ENCODE measurements at regions not wholly inside any gene's neighbourhood (a gene's known extent, or its start where the extent isn't known, plus 50 kb on each side); places are given as distances from the start of the nearest gene placed in this dataset.
A peak's percentile ranks its signal among the peaks of the same experiment; 100 is the strongest.
"Not testable (repeated sequence)": the region's sequence is repeated elsewhere in the genome, so short reads cannot be mapped to it uniquely, and the experiment has no call there.

DNA sequence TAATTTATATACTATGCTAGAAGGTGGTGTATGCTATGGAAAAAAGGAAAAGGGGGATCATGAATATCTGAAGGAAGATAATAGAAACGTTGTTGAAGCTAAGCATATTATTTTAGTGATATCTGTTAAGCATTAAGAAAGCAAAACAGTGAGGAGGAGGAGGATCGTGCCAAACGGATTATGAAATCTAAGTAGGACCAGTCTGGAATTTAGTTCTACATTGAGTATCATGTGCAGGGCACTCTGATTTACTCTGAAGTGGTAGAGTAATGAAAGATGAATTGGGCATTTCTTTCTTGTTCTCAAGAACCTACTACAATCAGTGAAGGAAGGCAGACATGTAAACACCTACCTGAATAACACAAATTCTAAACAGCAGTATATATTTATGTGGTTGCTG, 195.3 kb downstream of the CYB561 start:
- no peak for DNase-seq (ENCODE audit: low spot score)

GRCh38 chr17:63258785-63259184, 187.3 kb downstream of the CYB561 start:
- no peak for DNase-seq (ENCODE audit: low spot score)

DNA sequence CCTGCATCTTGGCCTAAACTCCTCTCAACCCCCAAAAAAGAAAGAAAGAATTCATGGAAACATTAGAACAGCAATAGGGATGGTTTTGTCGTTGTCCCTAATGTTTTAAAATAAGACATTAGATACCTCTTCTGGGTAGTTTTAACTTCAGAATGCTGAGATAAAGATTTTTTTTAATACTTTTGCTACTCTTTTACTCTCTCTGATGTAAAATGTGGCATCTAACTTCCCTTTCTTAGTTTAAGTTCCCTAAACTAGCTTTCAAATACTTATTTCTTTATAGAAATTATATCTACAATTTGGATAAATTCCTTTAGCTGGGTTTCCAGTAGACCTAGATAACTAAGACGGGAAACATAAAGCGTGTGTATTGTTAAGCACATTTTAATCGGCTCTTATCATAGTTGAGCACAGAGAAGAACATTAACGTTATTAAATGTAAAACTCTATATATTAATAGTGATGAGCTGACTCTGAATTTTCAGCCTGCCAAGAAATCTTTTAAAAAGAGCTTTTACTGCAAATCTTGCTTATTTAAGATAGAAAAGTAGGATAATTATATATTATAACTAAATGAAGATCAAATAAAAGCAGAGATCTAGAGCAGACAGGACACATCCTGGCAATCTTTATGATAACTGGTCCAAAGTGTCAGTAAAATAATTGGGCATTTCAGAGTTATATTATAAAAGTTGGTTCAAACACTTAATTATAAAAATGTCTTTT, 183.2 kb downstream of the CYB561 start:
- no peak for DNase-seq (ENCODE audit: low spot score)

DNA sequence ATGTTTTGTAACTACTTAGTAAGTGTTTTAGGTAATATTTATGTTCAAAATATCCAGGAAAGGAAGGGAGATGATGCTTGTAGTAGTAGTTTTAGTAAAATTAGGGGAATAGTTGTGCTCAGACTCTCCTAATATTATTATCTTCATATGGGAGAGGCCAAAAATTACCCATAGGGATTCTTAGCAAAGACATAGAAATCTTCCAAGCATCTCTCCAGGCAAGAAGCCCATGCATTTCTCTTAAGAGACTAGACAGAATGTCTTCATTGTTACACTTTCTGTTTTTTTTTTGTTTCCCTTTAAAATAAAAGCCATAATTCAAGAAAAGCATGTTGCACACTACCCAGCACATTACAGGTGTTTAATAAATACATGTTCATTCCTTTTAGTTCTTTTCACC, 180.6 kb downstream of the CYB561 start:
- no peak for DNase-seq (ENCODE audit: low spot score)

DNA sequence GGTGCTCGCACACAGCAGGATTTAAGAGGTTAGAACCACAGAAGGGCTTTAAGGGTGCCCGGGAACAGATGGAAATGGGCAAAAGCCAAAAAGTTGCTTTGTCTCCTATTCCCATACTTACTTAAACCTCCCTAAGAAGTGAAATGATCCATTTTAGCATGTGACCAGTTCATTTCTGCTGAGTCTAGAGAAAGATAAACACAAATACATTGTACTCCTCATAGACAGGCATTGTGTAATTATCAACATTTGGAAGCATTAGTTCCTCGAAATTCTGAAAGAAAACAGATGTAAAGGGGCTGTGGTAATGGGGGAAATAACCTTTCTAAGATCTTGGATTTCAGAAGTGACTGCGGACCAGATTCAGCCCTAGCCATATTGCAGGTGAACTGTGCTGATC, 178.3 kb downstream of the CYB561 start:
- DNase-seq (ENCODE audit: low spot score) = no peak

- no peak for DNase-seq (ENCODE audit: low spot score)
Measured at GRCh38 chr17:63268827-63269226, 177.3 kb downstream of the CYB561 start.

DNA sequence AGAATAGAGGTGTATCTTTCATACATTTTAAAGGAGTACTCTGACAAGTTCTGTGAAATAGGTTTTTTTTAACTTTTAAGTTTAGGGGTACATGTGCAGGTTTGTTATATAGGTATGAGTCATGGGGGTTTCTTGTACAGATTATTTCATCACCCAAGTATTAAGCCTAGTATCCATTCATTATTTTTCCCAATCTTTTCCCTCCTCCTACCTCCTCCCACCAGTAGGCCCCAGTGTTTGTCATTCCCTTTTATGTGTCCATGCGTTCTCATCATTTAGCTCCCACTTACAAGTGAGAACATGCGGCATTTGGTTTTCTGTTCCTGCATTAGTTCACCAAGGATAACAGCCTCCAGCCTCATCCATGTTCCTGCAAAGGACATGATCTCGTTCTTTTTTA, 175.5 kb downstream of the CYB561 start:
- no peak for DNase-seq (ENCODE audit: low spot score)

DNA sequence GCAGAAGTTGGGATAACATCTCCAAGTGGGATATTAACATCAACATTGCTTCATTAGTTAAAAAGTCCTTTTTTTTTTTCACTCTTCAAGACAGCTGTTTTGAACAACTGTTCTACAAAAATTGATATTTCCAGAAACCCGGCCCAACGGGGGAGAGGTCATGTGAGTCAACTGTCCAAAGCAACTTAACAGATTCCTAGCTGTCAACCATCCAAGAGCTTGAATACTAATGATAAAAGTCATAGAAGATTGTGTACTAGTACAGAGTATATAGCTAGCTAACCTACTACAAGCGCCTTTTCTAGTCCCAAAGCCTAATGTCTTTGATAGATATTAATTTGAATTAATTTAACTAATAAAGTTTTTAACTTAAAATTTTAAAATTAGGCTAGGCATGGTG, 172.0 kb downstream of the CYB561 start:
- peak; percentile 26 for DNase-seq (ENCODE audit: low spot score)

DNA sequence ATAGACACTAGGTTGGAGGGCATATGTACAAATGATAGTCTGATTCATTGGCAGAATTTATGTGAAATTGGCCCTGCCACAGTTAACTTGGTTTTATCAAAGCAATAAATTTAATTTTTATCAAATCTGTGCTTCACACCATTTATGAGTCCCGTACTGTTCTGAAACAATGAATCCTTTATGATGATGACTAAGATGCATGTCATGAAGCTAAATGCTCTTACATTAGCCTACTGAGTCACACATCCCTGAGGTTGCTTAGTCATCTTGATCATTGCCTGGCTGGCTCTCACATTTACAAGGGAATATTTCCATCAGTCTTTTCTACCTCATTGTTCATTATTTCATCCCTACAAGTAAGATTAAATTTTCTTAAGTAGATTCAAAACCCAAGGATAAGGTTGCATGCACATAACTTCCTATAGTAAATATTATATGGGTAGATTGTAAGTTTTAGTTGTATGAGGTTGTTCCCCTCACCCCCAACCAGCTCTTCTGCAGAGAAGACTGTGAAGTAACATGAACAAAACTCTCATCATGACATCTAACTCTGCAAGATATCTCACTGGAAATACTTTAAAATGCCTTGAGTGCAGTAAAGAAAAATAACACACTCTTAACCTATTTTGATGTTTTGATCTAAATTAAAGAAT, 170.7 kb downstream of the CYB561 start:
- DNase-seq (ENCODE audit: low spot score) = peak; percentile 67

- no peak for DNase-seq (ENCODE audit: low spot score)
Measured at GRCh38 chr17:63275971-63276745, 169.9 kb downstream of the CYB561 start.

- no peak for DNase-seq (ENCODE audit: low spot score)
Measured at GRCh38 chr17:63276821-63277220, 169.3 kb downstream of the CYB561 start.

GRCh38 chr17:63277629-63278028, 168.5 kb downstream of the CYB561 start:
- DNase-seq (ENCODE audit: low spot score) = no peak

DNA sequence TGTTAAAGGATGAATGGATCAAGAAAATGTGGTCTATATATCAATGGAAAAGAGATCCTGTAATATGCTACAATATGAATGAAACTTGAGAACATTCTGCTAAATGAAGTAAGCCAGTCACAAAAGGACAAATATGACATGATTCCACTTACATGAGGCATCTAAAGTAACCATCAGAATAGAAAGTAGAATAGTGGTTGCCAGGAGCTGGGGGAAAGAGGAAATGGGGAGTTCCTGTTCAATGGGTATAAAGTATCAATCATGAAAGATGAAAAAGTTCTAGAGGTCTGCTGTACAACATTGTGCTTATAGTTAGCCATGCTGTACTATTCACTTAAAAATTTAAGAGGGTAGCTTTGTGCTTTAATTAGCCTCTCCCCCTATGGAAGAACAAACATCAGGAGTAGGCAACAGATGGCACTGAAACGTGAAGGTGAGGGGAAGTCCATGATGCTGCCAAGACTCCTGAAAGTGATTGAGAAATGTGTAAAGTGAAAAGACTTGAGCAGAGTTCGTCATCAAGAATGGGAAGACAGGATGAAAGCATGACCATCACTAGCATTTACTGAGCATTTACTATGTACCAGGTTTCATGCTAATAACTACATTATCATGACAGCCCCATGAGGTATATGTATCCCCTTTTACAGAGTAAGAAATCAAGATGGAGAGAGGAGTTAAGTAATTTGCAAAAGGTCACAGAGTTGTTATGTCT, 167.2 kb downstream of the CYB561 start:
- DNase-seq (ENCODE audit: low spot score) = no peak

DNA sequence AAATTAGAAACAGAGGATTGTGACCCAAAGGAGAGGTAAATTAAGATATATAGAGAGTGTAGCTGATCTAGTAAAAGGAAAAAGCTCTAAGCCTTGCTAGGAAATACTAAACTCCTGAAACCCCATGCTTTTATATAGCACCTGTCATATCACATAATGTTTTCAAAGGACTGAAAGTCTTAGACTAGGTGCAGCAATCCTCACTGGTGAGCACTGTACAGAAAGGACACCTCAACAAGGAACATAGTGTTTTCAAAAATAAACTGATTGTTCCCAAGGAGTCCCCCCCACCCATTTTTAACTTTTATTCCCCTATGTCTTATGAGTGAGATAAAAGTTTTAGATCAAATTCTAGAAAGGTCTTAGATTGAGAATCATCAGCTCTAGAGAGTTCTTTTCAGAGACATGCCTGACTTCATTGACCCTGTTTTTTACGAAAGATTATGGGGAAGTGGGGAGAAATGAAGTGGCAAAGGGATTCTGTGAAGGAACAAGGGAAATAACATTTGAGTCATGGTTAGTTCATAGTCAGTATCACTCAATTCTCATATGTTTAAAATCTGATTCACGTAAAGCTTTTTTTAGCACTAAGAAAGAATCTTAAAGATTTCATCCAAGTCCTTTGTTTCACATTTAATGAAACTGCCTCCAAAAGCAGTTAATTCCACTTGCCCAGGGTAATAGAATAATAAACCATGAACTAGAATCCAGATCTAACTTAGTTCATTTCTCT, 166.4 kb downstream of the CYB561 start:
- DNase-seq (ENCODE audit: low spot score) = no peak

DNA sequence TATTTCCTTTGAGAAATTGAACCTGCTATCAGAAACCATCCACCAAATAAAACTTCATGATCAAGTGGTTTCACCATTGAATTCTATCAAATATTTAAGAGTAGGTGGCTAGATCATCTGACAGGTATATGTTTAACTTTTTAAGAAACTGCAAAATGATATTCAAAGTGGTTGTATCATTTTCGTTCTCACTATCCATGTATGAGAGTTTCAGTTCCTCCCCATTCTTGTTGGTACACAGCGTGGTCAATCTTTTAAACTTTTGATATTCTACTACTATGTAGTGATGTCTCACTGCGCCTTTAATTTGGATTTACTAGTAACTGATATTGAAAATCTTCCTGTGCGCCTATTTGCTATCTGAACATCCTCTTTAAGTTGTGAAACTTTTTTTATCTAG, 163.7 kb downstream of the CYB561 start:
- DNase-seq (ENCODE audit: low spot score) = no peak

GRCh38 chr17:63285551-63285950, 160.6 kb downstream of the CYB561 start:
- DNase-seq (ENCODE audit: low spot score) = no peak

GRCh38 chr17:63286254-63286653, 159.9 kb downstream of the CYB561 start:
- no peak for DNase-seq (ENCODE audit: low spot score)

DNA sequence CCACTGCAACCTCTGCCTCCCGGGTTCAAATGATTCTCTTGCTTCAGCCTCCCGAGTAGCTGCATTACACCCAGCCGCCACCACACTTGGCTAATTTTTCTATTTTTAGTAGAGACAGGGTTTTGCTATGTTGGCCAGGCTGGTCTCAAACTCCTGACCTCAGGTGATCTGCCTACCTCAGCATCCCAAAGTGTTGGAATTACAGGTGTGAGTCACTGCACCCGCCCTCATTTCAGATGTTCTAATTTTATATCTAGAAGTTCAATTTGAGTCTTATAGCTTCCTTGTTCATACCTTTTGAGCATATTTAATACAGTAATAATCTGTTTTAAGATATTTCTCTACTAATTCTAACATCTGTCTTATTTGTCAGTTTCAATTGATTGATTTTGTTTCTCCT, 159.1 kb downstream of the CYB561 start:
- not testable (repeated sequence) for DNase-seq (ENCODE audit: low spot score)

DNA sequence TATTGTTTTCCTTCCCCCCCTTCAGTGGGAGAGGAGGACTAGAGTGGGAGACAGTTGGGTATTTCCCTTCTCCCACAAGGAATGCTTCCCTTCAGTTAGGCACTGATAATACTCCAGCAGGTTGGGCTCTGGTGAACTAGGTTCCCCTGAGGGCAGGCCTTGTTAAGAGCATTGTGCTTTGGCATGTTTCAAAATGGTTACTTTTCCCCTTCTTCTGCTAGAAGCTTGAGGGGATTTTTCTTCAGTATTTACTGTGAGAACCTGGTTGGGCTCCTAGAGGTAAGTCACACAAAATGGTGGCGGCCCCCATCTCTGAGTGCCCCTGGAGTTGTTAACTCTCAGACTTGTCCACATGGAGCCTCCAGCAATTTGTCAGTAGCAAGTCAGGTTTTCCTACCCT, 156.2 kb downstream of the CYB561 start:
- DNase-seq (ENCODE audit: low spot score) = no peak

DNA sequence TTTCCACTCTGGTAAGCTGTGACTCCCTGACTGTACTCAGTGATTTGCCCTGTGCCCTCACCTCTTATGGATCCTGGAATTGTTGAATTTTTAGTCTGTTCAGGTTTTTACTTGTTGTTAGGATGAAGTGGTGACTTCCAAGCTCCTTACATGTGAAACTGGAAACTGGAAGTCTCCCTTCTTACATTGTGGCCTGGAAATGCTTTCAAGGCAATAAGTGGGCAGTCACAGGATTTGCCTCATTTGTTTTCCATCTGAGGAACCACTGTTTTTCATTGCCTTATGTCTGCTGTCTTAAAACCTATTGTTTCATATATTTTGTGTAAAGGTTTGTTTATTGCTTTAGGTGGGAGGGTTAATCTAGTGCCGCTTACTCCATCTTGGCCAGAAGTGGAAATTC, 155.8 kb downstream of the CYB561 start:
- DNase-seq (ENCODE audit: low spot score) = no peak

- DNase-seq (ENCODE audit: low spot score) = no peak
Measured at GRCh38 chr17:63290784-63291183, 155.3 kb downstream of the CYB561 start.

GRCh38 chr17:63291258-63291657, 154.8 kb downstream of the CYB561 start:
- no peak for DNase-seq (ENCODE audit: low spot score)

Data from AG08396 (cell line).